Sigmoid colon (tissue), 6 donors: ENCODE measurements at regions not wholly inside any gene's neighbourhood (a gene's known extent, or its start where the extent isn't known, plus 50 kb on each side); places are given as distances from the start of the nearest gene placed in this dataset.

Experiments used
- DNase-seq: peaks from one replicate; pipeline ENCODE4 v3.0.0-alpha.2; 2019
- H3K27ac ChIP-seq, 4 donors: fragments of 200-600 bp; sonication (generic); one replicate each; pipeline ENCODE4 v1.5.1; 2016 to 2019; ENCODE audit warnings: mild to moderate bottlenecking in 1 of 4
- H3K27me3 ChIP-seq, 3 donors: fragments of 200-600 bp; sonication (generic); one replicate each; pipeline ENCODE4 v1.5.1; 2019; ENCODE audit warnings: mild to moderate bottlenecking in 1 of 3
- H3K36me3 ChIP-seq, 4 donors: fragments of 200-600 bp; sonication (generic); one replicate each; pipeline ENCODE4 v1.5.1; 2016 to 2019
- H3K4me1 ChIP-seq, 4 donors: fragments of 200-600 bp; sonication (generic); one replicate each; pipeline ENCODE4 v1.5.1; 2017 to 2019
- H3K4me3 ChIP-seq, 4 donors: fragments of 200-600 bp; sonication (generic); one replicate each; pipeline ENCODE4 v1.5.1; 2017 to 2019; ENCODE audit warnings: mild to moderate bottlenecking in 2 of 4, moderate library complexity in 1 of 4
- H3K9me3 ChIP-seq, 4 donors: fragments of 200-600 bp in 3 of 4; sonication (generic) in 3 of 4; one replicate each; pipeline versions ENCODE4 v1.5.1 to v1.6.1; 2013 to 2019
- CTCF ChIP-seq, 4 experiments: fragments of 450-650 bp in 3 of 4; fragments of 200-600 bp in 1 of 4; IDR thresholded peaks; one replicate each; pipeline ENCODE4 v1.5.1; 2016 to 2019; ENCODE audit warnings: antibody characterized with exemption in 4 of 4, mild to moderate bottlenecking in 3 of 4, moderate library complexity in 2 of 4
- EP300 ChIP-seq, 4 donors: sonication (generic); formaldehyde crosslinking; IDR thresholded peaks; one replicate each; pipeline ENCODE4 v1.6.1; 2017; ENCODE audit warnings: antibody characterized with exemption in 4 of 4
- POLR2A ChIP-seq, 2 donors: fragments of 450-650 bp; IDR thresholded peaks; one replicate each; pipeline ENCODE4 v1.6.1; 2016; ENCODE audit warnings: antibody characterized with exemption in 2 of 2, mild to moderate bottlenecking in 2 of 2, moderate library complexity in 2 of 2
- POLR2AphosphoS5 ChIP-seq, 4 donors: sonication (generic); formaldehyde crosslinking; IDR thresholded peaks; one replicate each; pipeline ENCODE4 v1.6.1; 2017; ENCODE audit warnings: antibody characterized with exemption in 4 of 4
- WGBS, 2 donors: extraction: QIAGEN DNeasy Blood & Tissue Kit; methylation state at CpG; one replicate each; pipeline ENCODE4 v1.1.7; 2013; 5-methylcytosine and 5-hydroxymethylcytosine counted together
- intact Hi-C: fragments of 100-400 bp; cut with DNase I; formaldehyde crosslinking; loops from one replicate; pipeline ENCODE4 v1.15.1; 2023
- donor health status: healthy with polysubstance abuse.
- donor health status: healthy.

DNA sequence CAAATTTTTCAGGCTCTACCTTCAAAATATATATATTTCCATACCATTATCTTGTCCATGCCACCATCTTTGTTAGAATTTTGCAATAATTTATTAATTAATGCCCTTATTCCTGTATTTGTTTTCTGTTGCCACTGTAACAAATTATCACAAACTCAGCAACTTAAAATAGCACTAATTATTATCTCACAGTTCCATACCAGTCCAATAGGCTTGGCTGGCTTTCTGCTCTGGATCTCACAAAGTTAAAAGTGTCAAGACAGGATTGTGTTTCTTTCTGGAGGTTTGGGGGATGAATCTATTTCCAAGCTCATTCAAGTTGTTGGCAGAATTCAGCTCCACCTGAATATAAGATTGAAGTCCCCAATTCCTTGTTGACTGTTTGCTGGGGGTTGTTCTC lies 58.6 kb upstream of the SLC38A4 start:
- DNase-seq: no peak
- Histone ChIP-seq H3K9me3 (no peaks in the 10 kb centered on the region), H3K4me1 (no peaks in the 10 kb centered on the region), H3K4me3 (no peak overlapping the region), H3K36me3 (no peaks in the 10 kb centered on the region), H3K27me3 (no peaks in the 10 kb centered on the region), H3K27ac (no peak overlapping the region)
- intact Hi-C loops: no loop called here
- no peak for TF ChIP-seq POLR2AphosphoS5 (IDR thresholded peaks at IDR 0.05)
- TF ChIP-seq EP300 (IDR thresholded peaks at IDR 0.05): no peak
- TF ChIP-seq POLR2A (IDR thresholded peaks at IDR 0.05): no peak
- no peak for TF ChIP-seq CTCF (IDR thresholded peaks at IDR 0.05)

DNA sequence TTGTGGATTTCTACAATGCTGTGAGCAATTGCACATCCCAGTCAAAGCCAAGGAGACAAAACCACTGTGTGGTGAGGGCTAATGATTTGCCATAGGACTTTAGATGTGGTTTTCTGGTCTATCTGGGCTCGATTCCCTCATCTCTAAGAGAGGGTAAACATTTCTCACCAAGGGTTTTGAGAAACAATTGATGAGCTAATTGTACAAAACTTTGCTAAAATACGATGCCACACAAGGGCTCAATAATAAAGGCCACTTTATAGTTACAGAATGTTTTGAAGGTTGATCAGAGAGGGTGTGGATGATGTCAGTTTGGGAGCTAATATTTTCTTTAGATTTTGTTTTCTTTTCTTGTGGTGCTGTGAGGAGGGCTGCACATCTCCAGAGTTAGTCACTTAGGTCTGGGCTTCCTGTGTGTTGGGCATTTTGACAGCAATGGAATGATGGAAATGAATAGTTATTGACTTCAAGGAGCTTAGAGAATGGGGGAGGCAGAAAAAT lies 60.8 kb upstream of the SLC38A4 start:
- 66% methylated on average over 2 of the region's 2 CpGs for WGBS, 2 donors
- intact Hi-C loops: no loop called here
- TF ChIP-seq CTCF (IDR thresholded peaks at IDR 0.05): no peak
- no peak for TF ChIP-seq EP300 (IDR thresholded peaks at IDR 0.05)
- TF ChIP-seq POLR2A (IDR thresholded peaks at IDR 0.05): no peak
- no peak for TF ChIP-seq POLR2AphosphoS5 (IDR thresholded peaks at IDR 0.05)
- peaks cover 0 to 8% (median 3%) of the 10 kb centered on the region in 4 donors for H3K4me1 ChIP-seq
- no peak overlapping the region for H3K27ac ChIP-seq
- no peaks in the 10 kb centered on the region for H3K36me3 ChIP-seq
- no peaks in the 10 kb centered on the region for H3K9me3 ChIP-seq
- no peak for DNase-seq
- no peak overlapping the region for H3K4me3 ChIP-seq
- no peaks in the 10 kb centered on the region for H3K27me3 ChIP-seq

- Histone ChIP-seq H3K9me3 (no peaks in the 10 kb centered on the region), H3K4me3 (no peak overlapping the region), H3K27me3 (no peaks in the 10 kb centered on the region), H3K36me3 (no peaks in the 10 kb centered on the region), H3K4me1 (peaks cover 0 to 9% (median 3%) of the 10 kb centered on the region in 4 donors), H3K27ac (no peak overlapping the region)
- TF ChIP-seq EP300 (IDR thresholded peaks at IDR 0.05) (no peak), CTCF (IDR thresholded peaks at IDR 0.05) (no peak), POLR2AphosphoS5 (IDR thresholded peaks at IDR 0.05) (no peak), POLR2A (IDR thresholded peaks at IDR 0.05) (no peak)
- no peak for DNase-seq
- intact Hi-C loops: no loop called here
Measured at GRCh38 chr12:46887870-46888269, 62.1 kb upstream of the SLC38A4 start.

GRCh38 chr12:46888568-46888967 lies 62.8 kb upstream of the SLC38A4 start:
- intact Hi-C loops: no loop called here
- H3K4me3 ChIP-seq: no peak overlapping the region
- H3K9me3 ChIP-seq: no peaks in the 10 kb centered on the region
- TF ChIP-seq EP300 (IDR thresholded peaks at IDR 0.05) (no peak), POLR2A (IDR thresholded peaks at IDR 0.05) (no peak), CTCF (IDR thresholded peaks at IDR 0.05) (no peak), POLR2AphosphoS5 (IDR thresholded peaks at IDR 0.05) (no peak)
- no peaks in the 10 kb centered on the region for H3K27me3 ChIP-seq
- H3K27ac ChIP-seq: no peak overlapping the region
- H3K4me1 ChIP-seq: peaks cover 0 to 9% (median 3%) of the 10 kb centered on the region in 4 donors
- WGBS, 2 donors: 88 to 90% methylated on average over 3 of the region's 3 CpGs
- H3K36me3 ChIP-seq: no peaks in the 10 kb centered on the region
- no peak for DNase-seq

GRCh38 chr12:46891306-46891705 lies 65.5 kb upstream of the SLC38A4 start:
- no peak overlapping the region for H3K4me3 ChIP-seq
- no peak for DNase-seq
- intact Hi-C loops: no loop called here
- no peaks in the 10 kb centered on the region for H3K36me3 ChIP-seq
- H3K4me1 ChIP-seq: peaks cover 0 to 9% (median 3%) of the 10 kb centered on the region in 4 donors
- H3K27ac ChIP-seq: no peak overlapping the region
- no peaks in the 10 kb centered on the region for H3K27me3 ChIP-seq
- H3K9me3 ChIP-seq: no peaks in the 10 kb centered on the region
- WGBS, 2 donors: 86 to 91% methylated on average over 1 of the region's 1 CpG
- TF ChIP-seq POLR2A (IDR thresholded peaks at IDR 0.05): no peak
- TF ChIP-seq CTCF (IDR thresholded peaks at IDR 0.05): no peak
- no peak for TF ChIP-seq EP300 (IDR thresholded peaks at IDR 0.05)
- no peak for TF ChIP-seq POLR2AphosphoS5 (IDR thresholded peaks at IDR 0.05)
